ENCODE measurements at regions not wholly inside any gene's neighbourhood (a gene's known extent, or its start where the extent isn't known, plus 50 kb on each side); places are given as distances from the start of the nearest gene placed in this dataset.
"Not testable (repeated sequence)": the region's sequence is repeated elsewhere in the genome, so short reads cannot be mapped to it uniquely, and the experiment has no call there.

DNA sequence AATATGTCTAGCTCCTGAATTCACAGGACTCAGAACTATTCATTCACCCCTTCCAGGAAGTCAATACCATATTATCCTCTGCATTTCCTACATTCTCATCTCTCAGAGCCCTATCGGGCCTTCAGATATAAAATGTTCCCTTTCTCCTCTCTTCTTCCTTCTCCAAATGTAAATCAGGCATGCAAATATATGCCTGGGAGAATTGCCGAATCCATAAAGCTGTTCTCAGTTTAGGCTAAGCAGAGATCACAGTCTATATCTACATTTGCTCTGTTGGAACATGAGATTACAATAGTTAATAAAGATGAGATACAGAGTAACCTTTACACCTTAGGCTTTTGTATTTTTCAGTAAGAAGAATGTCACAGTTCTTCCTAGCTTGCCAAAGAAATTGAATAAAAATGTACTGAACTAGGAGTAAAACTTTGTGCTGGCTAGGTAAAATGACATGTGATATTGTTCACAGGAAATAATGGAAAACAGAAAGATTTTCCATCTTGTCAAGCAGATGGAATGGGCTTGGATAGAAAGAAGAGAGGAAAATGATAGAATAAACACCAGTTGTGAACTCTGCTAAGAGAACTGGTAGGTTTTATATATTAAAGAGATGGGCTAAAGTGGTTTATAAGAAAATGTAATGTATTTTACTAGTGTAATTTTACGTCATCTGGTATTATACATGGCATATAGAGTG is 161.5 kb downstream of the NRIP1 start:
- no peaks in the 10 kb centered on the region for H3K27me3 ChIP-seq (ENCODE audit: low read depth, low read length)
- H3K4me3 ChIP-seq (ENCODE audit: low read depth in 1 of 2, low read length in 2 of 2), result no peak overlapping the region
- no peaks in the 10 kb centered on the region for H3K4me1 ChIP-seq (ENCODE audit: control insufficient read depth in 1 of 2, insufficient read depth in 2 of 2, low read length in 2 of 2)
- H3K36me3 ChIP-seq (ENCODE audit: control insufficient read depth in 1 of 2, insufficient read depth in 2 of 2, low read length in 2 of 2), result no peaks in the 10 kb centered on the region
- no peaks in the 10 kb centered on the region for H3K9me3 ChIP-seq (ENCODE audit: control insufficient read depth in 1 of 2, low read length in 2 of 2)
- no peak overlapping the region for H3K27ac ChIP-seq (ENCODE audit: low read length)

DNA sequence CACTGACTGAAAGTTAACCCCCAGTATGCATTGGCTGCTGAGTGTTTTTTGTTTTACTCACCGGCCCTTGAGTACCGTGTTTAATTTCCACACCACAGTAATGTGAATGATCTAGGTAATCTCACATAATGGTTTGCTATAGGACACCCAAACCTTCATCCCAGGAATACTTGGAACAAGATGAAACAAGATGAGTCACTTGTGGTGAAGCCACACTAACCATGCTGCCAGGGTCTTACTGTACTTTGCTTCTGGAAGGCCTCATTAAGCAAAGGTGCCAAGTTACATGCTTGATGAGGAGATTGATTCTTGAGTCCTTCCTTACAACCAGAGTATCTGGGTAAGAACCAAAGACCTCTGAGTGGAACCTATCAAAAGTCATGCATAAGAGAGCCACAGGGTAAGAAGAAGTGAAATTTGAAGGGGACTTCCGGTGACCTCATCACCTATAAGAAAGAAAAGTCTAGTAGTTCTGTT is 163.3 kb downstream of the NRIP1 start:
- H3K36me3 ChIP-seq (ENCODE audit: control insufficient read depth in 1 of 2, insufficient read depth in 2 of 2, low read length in 2 of 2), result no peaks in the 10 kb centered on the region
- no peak overlapping the region for H3K27ac ChIP-seq (ENCODE audit: low read length)
- H3K9me3 ChIP-seq (ENCODE audit: control insufficient read depth in 1 of 2, low read length in 2 of 2), result no peaks in the 10 kb centered on the region
- no peak overlapping the region for H3K4me3 ChIP-seq (ENCODE audit: low read depth in 1 of 2, low read length in 2 of 2)
- no peaks in the 10 kb centered on the region for H3K4me1 ChIP-seq (ENCODE audit: control insufficient read depth in 1 of 2, insufficient read depth in 2 of 2, low read length in 2 of 2)
- H3K27me3 ChIP-seq (ENCODE audit: low read depth, low read length), result no peaks in the 10 kb centered on the region

DNA sequence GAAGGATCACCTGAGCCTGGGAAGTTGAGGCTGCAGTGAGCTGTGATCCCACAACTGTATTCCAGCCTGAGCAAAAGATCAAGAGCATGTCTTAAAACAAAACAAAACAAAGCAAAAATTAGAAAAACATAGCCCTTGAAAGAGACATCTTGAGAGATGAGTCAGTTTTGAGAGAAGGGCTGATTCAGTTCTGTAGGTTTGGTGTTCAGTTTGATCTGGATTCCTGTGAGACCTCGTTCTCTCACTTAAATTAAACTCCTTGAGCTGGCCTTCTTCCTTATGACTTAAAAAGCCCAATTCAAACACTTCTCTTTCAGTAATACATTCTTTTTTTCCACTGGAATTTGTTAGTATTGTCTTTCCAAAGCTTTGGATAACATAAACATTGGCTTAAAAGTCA is 164.2 kb downstream of the NRIP1 start:
- no peaks in the 10 kb centered on the region for H3K27me3 ChIP-seq (ENCODE audit: low read depth, low read length)
- H3K4me1 ChIP-seq (ENCODE audit: control insufficient read depth in 1 of 2, insufficient read depth in 2 of 2, low read length in 2 of 2), result no peaks in the 10 kb centered on the region
- H3K36me3 ChIP-seq (ENCODE audit: control insufficient read depth in 1 of 2, insufficient read depth in 2 of 2, low read length in 2 of 2), result no peaks in the 10 kb centered on the region
- H3K4me3 ChIP-seq (ENCODE audit: low read depth in 1 of 2, low read length in 2 of 2), result no peak overlapping the region
- H3K9me3 ChIP-seq (ENCODE audit: control insufficient read depth in 1 of 2, low read length in 2 of 2), result no peaks in the 10 kb centered on the region
- H3K27ac ChIP-seq (ENCODE audit: low read length), result no peak overlapping the region

DNA sequence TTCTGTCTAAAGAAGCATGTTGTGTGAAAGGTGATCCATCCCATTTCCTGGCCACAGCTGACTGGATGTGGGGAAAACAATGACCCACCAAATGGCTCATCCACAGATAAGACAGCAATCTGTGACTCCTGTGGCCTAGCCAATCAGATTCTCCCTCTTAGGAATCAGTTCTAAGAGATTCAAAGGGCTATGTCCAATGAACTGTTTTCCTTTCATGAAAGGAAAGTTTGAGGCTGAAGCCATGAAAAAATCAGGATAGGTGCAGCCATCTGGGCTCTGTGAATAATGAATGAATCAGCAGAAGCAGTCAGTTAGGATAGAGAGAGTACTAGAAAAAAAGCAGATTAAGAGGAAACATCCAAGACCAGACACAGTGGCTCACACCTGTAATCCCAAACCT is 164.7 kb downstream of the NRIP1 start:
- no peak overlapping the region for H3K27ac ChIP-seq (ENCODE audit: low read length)
- H3K36me3 ChIP-seq (ENCODE audit: control insufficient read depth in 1 of 2, insufficient read depth in 2 of 2, low read length in 2 of 2), result no peaks in the 10 kb centered on the region
- no peaks in the 10 kb centered on the region for H3K27me3 ChIP-seq (ENCODE audit: low read depth, low read length)
- H3K4me3 ChIP-seq (ENCODE audit: low read depth in 1 of 2, low read length in 2 of 2), result no peak overlapping the region
- H3K9me3 ChIP-seq (ENCODE audit: control insufficient read depth in 1 of 2, low read length in 2 of 2), result no peaks in the 10 kb centered on the region
- no peaks in the 10 kb centered on the region for H3K4me1 ChIP-seq (ENCODE audit: control insufficient read depth in 1 of 2, insufficient read depth in 2 of 2, low read length in 2 of 2)

DNA sequence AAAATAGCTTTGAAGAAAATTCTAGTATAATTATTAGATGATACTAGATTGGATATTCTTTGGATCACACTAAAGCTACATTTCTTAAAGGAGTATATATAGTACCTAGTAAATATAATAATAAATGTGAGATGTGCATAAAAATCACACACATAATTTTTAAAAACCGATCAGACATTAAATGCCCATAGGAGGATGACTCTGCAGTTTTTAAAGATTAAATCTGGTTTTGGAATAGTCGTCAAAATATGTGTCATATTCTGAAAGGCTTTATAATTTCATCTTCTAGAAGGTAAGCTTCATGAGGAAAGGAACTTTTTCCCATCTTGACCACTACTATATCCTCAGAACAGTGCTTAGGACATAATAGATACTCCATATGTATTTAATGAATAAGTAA is 169.0 kb downstream of the NRIP1 start:
- no peaks in the 10 kb centered on the region for H3K27me3 ChIP-seq (ENCODE audit: low read depth, low read length)
- no peaks in the 10 kb centered on the region for H3K9me3 ChIP-seq (ENCODE audit: control insufficient read depth in 1 of 2, low read length in 2 of 2)
- H3K4me3 ChIP-seq (ENCODE audit: low read depth in 1 of 2, low read length in 2 of 2), result no peak overlapping the region
- no peak overlapping the region for H3K27ac ChIP-seq (ENCODE audit: low read length)
- H3K4me1 ChIP-seq (ENCODE audit: control insufficient read depth in 1 of 2, insufficient read depth in 2 of 2, low read length in 2 of 2), result no peaks in the 10 kb centered on the region
- no peaks in the 10 kb centered on the region for H3K36me3 ChIP-seq (ENCODE audit: control insufficient read depth in 1 of 2, insufficient read depth in 2 of 2, low read length in 2 of 2)

DNA sequence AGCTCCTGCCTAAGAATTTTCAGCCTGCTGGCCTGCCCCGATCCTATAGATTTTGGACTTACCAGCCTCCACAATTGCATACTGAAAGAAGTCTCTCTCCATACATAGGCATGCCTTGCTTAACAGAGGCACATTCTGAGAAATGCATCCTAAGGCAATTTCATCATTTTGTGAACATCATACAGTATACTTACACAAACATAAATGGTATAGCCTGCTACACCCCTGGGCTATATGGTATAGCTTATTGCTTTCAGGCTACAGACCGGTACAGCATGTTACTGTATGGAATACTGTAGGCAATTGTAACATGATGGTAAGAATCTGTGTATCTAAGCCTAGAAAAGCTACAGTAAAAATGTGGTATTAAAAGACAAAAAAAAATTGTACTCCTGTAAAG is 174.7 kb downstream of the NRIP1 start:
- peaks cover 4 to 8% of the 10 kb centered on the region in 2 donors for H3K4me1 ChIP-seq (ENCODE audit: control insufficient read depth in 1 of 2, insufficient read depth in 2 of 2, low read length in 2 of 2)
- H3K27ac ChIP-seq (ENCODE audit: low read length), result no peak overlapping the region
- H3K9me3 ChIP-seq (ENCODE audit: control insufficient read depth in 1 of 2, low read length in 2 of 2), result no peaks in the 10 kb centered on the region
- H3K36me3 ChIP-seq (ENCODE audit: control insufficient read depth in 1 of 2, insufficient read depth in 2 of 2, low read length in 2 of 2), result no peaks in the 10 kb centered on the region
- H3K4me3 ChIP-seq (ENCODE audit: low read depth in 1 of 2, low read length in 2 of 2), result no peak overlapping the region
- no peaks in the 10 kb centered on the region for H3K27me3 ChIP-seq (ENCODE audit: low read depth, low read length)

DNA sequence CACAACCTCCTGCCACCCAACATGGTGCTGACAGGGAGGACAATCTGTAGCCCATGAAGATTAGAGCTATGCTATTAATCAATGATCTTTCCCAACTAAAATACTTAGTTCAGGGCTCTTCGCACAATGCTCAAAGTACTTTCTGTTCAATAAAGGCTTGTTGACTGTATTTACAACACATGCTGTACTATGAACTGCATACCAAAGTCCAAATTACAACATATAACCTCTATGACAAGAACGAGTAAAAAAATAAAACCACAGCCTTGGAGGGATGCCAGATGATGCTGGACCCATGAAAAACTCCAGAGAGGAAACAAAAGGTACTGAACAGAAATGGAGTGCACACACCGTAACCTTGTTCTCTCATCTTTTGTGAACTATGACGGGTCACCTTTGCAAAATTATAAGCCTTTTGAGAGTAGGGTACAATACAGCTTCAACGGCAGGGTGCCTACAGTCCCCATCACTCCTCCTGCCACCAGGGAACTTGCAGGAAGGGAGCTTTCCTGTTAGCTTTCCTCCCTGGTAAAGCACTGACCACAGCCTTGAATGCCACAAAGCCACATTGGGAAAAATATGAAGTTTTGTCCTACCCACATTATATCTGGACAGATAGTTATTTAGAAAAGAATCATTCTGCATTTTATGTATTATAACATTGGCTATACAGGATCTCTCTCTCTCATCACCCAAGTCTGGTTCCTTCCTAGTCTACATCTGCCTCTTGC is 175.6 kb downstream of the NRIP1 start:
- no peaks in the 10 kb centered on the region for H3K9me3 ChIP-seq (ENCODE audit: control insufficient read depth in 1 of 2, low read length in 2 of 2)
- H3K4me3 ChIP-seq (ENCODE audit: low read depth in 1 of 2, low read length in 2 of 2), result no peak overlapping the region
- H3K36me3 ChIP-seq (ENCODE audit: control insufficient read depth in 1 of 2, insufficient read depth in 2 of 2, low read length in 2 of 2), result no peaks in the 10 kb centered on the region
- no peak overlapping the region for H3K27ac ChIP-seq (ENCODE audit: low read length)
- H3K4me1 ChIP-seq (ENCODE audit: control insufficient read depth in 1 of 2, insufficient read depth in 2 of 2, low read length in 2 of 2), result peaks cover 4 to 8% of the 10 kb centered on the region in 2 donors
- H3K27me3 ChIP-seq (ENCODE audit: low read depth, low read length), result no peaks in the 10 kb centered on the region

DNA sequence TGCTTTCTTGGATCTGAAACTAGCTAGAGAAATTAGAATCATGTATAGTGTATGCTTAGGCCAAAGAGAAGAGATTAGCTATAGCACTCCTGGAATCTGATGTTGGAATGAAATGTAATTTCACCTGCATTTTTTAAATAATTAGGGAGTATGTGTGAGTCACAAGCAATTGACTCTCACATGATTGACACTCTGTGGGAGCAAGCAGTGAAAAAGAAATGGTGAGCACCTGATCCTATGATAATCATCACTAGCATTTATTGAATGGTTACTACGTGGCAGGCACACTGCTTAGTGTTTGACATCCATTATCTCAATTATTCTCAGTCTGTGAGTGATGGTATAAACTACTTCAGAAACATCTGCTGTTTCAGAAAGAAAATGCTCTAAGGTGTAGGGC is 176.6 kb downstream of the NRIP1 start:
- Histone ChIP-seq H3K27me3 (ENCODE audit: low read depth, low read length) (no peaks in the 10 kb centered on the region), H3K36me3 (ENCODE audit: control insufficient read depth in 1 of 2, insufficient read depth in 2 of 2, low read length in 2 of 2) (no peaks in the 10 kb centered on the region), H3K4me3 (ENCODE audit: low read depth in 1 of 2, low read length in 2 of 2) (no peak overlapping the region), H3K4me1 (ENCODE audit: control insufficient read depth in 1 of 2, insufficient read depth in 2 of 2, low read length in 2 of 2) (peaks cover 4 to 8% of the 10 kb centered on the region in 2 donors), H3K27ac (ENCODE audit: low read length) (no peak overlapping the region), H3K9me3 (ENCODE audit: control insufficient read depth in 1 of 2, low read length in 2 of 2) (no peaks in the 10 kb centered on the region)

DNA sequence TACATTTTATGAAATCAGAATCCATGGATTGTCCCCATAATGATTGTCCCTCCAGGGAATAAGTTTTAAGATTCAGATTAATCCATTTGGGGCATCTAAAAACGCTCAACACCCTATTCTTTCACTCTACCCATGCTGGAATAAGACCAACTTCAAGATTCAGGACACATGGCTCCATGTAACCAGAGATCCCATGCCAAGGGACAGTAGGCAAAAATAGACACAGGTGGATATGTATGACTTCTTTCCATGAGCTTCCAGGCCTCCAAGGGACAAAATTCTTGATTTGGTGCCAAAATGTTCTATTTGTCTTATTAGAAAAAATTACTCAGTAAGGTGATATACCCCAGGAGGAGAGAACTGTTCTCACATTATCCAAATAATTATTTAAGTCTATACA is 178.8 kb downstream of the NRIP1 start:
- Histone ChIP-seq H3K4me3 (ENCODE audit: low read depth in 1 of 2, low read length in 2 of 2) (no peak overlapping the region), H3K27ac (ENCODE audit: low read length) (no peak overlapping the region), H3K9me3 (ENCODE audit: control insufficient read depth in 1 of 2, low read length in 2 of 2) (no peaks in the 10 kb centered on the region), H3K27me3 (ENCODE audit: low read depth, low read length) (no peaks in the 10 kb centered on the region), H3K36me3 (ENCODE audit: control insufficient read depth in 1 of 2, insufficient read depth in 2 of 2, low read length in 2 of 2) (no peaks in the 10 kb centered on the region), H3K4me1 (ENCODE audit: control insufficient read depth in 1 of 2, insufficient read depth in 2 of 2, low read length in 2 of 2) (peaks cover 4 to 8% of the 10 kb centered on the region in 2 donors)

DNA sequence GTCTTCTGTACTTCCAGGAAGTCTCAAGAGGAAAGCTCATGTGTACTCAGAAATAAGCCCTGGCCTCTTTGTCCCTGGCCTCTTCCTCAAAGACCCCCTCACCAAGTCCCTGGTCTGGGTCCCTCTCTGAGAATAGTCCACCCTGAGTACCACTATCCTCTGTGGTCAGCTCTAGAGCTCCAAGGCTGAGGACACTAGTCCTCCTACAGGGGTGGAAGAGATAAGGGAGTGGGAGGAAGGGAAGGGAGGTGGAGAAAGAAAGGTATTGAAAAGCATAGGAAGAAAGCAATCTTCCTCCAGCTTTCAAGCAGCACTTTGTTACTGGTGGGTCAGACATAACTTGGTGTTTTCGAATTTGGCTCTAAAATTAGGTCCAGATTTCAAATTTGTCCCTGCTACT is 181.4 kb downstream of the NRIP1 start:
- no peaks in the 10 kb centered on the region for H3K9me3 ChIP-seq (ENCODE audit: control insufficient read depth in 1 of 2, low read length in 2 of 2)
- H3K27ac ChIP-seq (ENCODE audit: low read length), result no peak overlapping the region
- no peak overlapping the region for H3K4me3 ChIP-seq (ENCODE audit: low read depth in 1 of 2, low read length in 2 of 2)
- no peaks in the 10 kb centered on the region for H3K27me3 ChIP-seq (ENCODE audit: low read depth, low read length)
- H3K36me3 ChIP-seq (ENCODE audit: control insufficient read depth in 1 of 2, insufficient read depth in 2 of 2, low read length in 2 of 2), result no peaks in the 10 kb centered on the region
- no peaks in the 10 kb centered on the region for H3K4me1 ChIP-seq (ENCODE audit: control insufficient read depth in 1 of 2, insufficient read depth in 2 of 2, low read length in 2 of 2)

DNA sequence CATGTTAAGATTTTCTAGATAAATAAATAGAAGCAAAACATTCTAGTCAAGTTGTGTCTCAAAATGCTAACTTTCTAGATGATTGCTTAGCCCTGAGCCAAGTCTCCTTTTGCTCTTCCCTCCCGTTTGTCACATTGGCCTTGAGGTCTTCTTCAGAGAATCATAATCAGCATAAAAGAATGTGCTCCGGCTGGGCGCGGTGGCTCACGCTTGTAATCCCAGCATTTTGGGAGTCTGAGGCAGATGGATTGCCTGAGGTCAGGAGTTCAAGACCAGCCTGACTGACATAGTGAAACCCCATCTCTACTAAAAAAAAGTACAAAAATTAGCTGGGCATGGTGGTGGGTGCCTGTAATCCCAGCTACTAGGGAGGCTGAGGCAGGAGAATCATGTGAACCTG is 182.3 kb downstream of the NRIP1 start:
- H3K36me3 ChIP-seq (ENCODE audit: control insufficient read depth in 1 of 2, insufficient read depth in 2 of 2, low read length in 2 of 2); H3K4me1 ChIP-seq (ENCODE audit: control insufficient read depth in 1 of 2, insufficient read depth in 2 of 2, low read length in 2 of 2); H3K4me3 ChIP-seq (ENCODE audit: low read depth in 1 of 2, low read length in 2 of 2); H3K27me3 ChIP-seq (ENCODE audit: low read depth, low read length); H3K9me3 ChIP-seq (ENCODE audit: control insufficient read depth in 1 of 2, low read length in 2 of 2); H3K27ac ChIP-seq (ENCODE audit: low read length): not testable (repeated sequence)
